GM19035 (cell line): ENCODE measurements at regions not wholly inside any gene's neighbourhood (a gene's known extent, or its start where the extent isn't known, plus 50 kb on each side); places are given as distances from the start of the nearest gene placed in this dataset.
"Not testable (repeated sequence)": the region's sequence is repeated elsewhere in the genome, so short reads cannot be mapped to it uniquely, and the experiment has no call there.

Source experiments
- ATAC-seq: cut with Tn5 transposase; IDR thresholded peaks from one replicate; pipeline ENCODE4 v1.9.1; 2021; ENCODE audit not compliant: unreplicated experiment

- ATAC-seq = peak; percentile 18
Measured at GRCh38 chr1:101408212-101409042, 171.6 kb downstream of the S1PR1 start.

- no peak for ATAC-seq
Measured at GRCh38 chr1:101409102-101409501, 172.3 kb downstream of the S1PR1 start.

GRCh38 chr1:101410048-101410878, 173.4 kb downstream of the S1PR1 start:
- peak; percentile 40 for ATAC-seq

GRCh38 chr1:101420406-101420805, 183.6 kb downstream of the S1PR1 start:
- no peak for ATAC-seq

GRCh38 chr1:101428083-101428482, 191.3 kb downstream of the S1PR1 start:
- ATAC-seq = not testable (repeated sequence)

- ATAC-seq = no peak
Measured at GRCh38 chr1:101428562-101428961, 191.7 kb downstream of the S1PR1 start.

- no peak for ATAC-seq
Measured at GRCh38 chr1:101431956-101432510, 195.2 kb downstream of the S1PR1 start.

DNA sequence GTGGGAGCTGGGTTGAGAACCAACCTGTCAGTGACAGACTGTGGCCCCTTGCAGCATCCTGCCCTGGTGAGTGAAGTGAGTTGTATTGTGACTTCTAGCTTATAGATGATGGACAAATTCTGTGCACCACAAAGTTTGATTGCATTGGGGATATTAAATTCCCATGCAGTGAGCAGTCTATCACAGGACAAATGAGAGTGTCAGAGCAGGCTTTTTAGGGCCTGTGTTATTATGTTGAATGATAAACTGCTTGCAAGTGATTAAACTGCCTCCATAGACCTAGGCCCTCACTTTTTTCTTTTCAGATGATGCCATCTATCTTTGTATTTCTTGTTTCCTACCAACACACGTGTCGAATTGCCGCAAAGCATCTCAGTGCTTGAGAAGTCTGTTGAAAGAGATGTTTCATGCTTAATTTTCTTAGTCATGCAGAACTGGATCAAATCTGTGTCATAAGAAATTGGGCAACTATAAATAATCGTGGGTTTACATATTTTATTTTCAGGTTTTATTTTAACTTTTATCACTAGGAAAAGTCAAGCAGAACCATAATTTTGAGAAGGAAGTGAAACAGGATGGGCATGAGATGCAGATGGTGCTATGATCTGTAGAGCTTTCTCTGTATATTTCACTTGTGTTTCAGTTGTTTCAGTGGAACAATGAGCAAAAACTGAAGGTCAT, 199.2 kb downstream of the S1PR1 start:
- peak; percentile 61 for ATAC-seq

DNA sequence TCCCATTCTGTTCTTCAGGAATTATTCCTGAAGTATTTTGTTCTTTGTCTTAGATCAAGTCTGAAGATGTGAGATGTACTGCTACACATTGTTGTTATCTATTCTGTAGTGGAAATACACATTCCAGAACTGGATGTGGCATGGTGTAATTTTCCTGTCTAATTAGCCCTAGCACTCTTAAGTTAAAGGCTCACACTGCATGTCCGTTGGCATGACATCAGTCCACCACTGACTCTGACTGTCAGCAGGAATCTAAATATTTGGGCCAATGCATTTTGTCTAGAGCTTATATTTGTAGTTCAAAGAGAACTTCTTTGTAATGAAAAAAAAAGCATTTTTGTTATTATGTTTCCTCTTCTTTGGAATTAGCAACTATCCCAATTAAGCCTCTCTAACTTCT, 201.0 kb downstream of the S1PR1 start:
- ATAC-seq = no peak

GRCh38 chr1:101438359-101438758, 201.5 kb downstream of the S1PR1 start:
- ATAC-seq = peak; percentile 63

- ATAC-seq = no peak
Measured at GRCh38 chr1:101440485-101440884, 203.7 kb downstream of the S1PR1 start.

DNA sequence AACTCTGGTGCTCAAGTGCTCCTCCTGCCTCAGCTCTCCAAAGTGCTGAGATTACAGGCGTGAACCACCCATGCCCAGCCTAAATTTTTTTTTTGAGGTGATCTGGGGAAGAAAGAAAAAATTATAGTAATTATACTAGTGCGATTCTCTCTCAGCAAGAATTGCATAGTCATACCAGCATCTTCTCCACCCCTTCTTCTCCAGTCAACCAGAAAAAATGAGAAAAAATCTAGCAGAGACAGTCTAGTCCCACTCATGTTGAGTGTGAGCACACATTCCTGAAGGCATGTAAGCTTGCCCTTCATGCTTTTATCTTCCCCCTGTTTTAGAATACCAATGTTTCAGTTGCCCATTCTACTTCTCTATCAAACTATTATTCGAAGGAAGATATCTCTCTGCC, 207.6 kb downstream of the S1PR1 start:
- peak; percentile 63 for ATAC-seq

- peak; percentile 32 for ATAC-seq
Measured at GRCh38 chr1:101444873-101445618, 208.2 kb downstream of the S1PR1 start.

GRCh38 chr1:101448018-101448417, 211.2 kb downstream of the S1PR1 start:
- ATAC-seq = no peak

- not testable (repeated sequence) for ATAC-seq
Measured at GRCh38 chr1:101450691-101451090, 213.9 kb downstream of the S1PR1 start.

- ATAC-seq = peak; percentile 57
Measured at GRCh38 chr1:101451888-101452287, 215.1 kb downstream of the S1PR1 start.

DNA sequence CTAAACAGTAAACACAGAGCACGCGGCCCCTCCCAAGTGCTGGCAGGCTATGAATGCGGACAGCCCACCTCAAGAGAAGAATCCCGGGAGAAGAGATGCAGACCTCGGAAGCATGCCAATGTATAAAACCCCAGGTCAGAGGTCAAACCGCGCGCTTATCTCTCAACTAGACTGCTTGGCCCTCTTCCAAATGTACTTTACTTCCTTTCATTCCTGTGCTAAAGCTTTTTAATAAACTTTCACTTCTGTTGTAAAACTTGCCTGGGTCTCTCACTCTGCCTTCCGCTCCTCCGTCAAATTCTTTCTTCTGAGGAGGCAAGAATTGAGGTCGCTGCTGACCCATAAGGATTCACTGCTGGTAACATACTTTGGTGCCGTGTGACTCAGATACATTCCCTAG, 216.0 kb downstream of the S1PR1 start:
- ATAC-seq = no peak

DNA sequence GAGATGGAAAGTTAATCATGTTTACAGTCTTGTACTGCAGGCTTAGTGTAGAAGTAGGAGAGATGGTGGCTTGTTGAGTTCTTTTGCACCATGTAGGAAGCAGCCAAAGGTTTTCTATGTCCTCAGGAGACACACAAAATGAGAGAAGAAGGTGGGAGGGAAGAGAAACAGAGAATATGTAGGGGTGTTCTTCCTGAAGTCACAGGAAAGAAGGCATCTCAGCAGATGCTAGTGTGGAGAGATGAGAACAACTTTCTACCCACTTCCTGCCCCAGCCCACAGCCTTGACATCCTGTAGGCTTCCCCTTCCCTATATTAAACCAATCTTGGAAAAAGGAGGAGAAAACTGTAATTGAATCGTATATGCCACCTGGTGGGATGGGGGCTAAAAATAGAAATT, 217.0 kb downstream of the S1PR1 start:
- peak; percentile 43 for ATAC-seq

- ATAC-seq = no peak
Measured at GRCh38 chr1:101455166-101455565, 218.3 kb downstream of the S1PR1 start.

- no peak for ATAC-seq
Measured at GRCh38 chr1:101460739-101461138, 223.9 kb downstream of the S1PR1 start.
